Adrenal gland (tissue), 5 donors: ENCODE measurements at regions not wholly inside any gene's neighbourhood (a gene's known extent, or its start where the extent isn't known, plus 50 kb on each side); places are given as distances from the start of the nearest gene placed in this dataset.

Experiments used
- POLR2A ChIP-seq, 2 donors: fragments of 450-650 bp; IDR thresholded peaks; one replicate each; pipeline ENCODE4 v1.6.1; 2017; ENCODE audit warnings: antibody characterized with exemption in 2 of 2, mild to moderate bottlenecking in 2 of 2, moderate library complexity in 1 of 2
- TF ChIP-seq, protein P1 (sequence below), 6 experiments: fragments of 450-650 bp in 4 of 6; fragments of 200-600 bp in 2 of 6; sonication (generic) in 1 of 6; IDR thresholded peaks; 1 replicate in 5 of 6; 2 replicates in 1 of 6; pipeline versions ENCODE4 v1.5.1 to v1.8.0; 2016 to 2021; ENCODE audit warnings: antibody characterized with exemption in 6 of 6, mild to moderate bottlenecking in 2 of 6, moderate library complexity in 1 of 6
- donor health status: DM: no; HTN: no; CAD: no.

DNA sequence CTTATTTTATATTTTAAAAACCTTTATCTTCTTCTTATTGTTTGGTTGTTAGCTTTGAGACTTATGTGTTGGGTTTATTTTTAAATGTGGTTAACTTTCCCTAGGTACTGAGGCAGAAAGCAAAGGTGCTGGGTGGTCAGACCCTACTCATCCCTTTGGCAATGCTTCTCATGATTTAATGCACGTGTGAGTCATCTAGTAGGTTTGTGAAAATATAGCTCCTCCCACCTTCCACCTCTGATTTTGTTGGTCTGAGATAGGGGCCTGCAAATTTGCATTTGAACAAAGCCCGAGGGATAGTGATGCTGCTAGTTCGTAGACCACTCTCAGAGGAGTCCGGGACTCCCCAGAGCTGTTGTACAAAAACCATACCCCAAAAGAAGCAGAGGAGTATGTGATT lies 771.3 kb upstream of the ARGLU1 start:
- TF ChIP-seq, protein P1, sequence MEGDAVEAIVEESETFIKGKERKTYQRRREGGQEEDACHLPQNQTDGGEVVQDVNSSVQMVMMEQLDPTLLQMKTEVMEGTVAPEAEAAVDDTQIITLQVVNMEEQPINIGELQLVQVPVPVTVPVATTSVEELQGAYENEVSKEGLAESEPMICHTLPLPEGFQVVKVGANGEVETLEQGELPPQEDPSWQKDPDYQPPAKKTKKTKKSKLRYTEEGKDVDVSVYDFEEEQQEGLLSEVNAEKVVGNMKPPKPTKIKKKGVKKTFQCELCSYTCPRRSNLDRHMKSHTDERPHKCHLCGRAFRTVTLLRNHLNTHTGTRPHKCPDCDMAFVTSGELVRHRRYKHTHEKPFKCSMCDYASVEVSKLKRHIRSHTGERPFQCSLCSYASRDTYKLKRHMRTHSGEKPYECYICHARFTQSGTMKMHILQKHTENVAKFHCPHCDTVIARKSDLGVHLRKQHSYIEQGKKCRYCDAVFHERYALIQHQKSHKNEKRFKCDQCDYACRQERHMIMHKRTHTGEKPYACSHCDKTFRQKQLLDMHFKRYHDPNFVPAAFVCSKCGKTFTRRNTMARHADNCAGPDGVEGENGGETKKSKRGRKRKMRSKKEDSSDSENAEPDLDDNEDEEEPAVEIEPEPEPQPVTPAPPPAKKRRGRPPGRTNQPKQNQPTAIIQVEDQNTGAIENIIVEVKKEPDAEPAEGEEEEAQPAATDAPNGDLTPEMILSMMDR (IDR thresholded peaks at IDR 0.05), result no peak
- no peak for TF ChIP-seq POLR2A (IDR thresholded peaks at IDR 0.05)
